CD4-positive, alpha-beta T cell (primary cell): ENCODE measurements at regions not wholly inside any gene's neighbourhood (a gene's known extent, or its start where the extent isn't known, plus 50 kb on each side); places are given as distances from the start of the nearest gene placed in this dataset.

Experiments used
- ATAC-seq: fragments of 200-7000 bp; cut with Tn5 transposase; one replicate; pipeline ENCODE4 v1.10.0; 2022; ENCODE audit warnings: mild to moderate bottlenecking; ENCODE audit not compliant: poor library complexity
- CTCF ChIA-PET: fragments of 350-600 bp; sonication (Branson Sonifier 250); formaldehyde crosslinking; loops from one replicate; lab custom pipeline; 2021; ENCODE audit warnings: antibody characterized with exemption, inconsistent platforms; lab: Charles Lee
- POLR2A ChIA-PET: fragments of 350-600 bp; sonication (Branson Sonifier 250); formaldehyde crosslinking; loops from one replicate; lab custom pipeline; 2021; ENCODE audit warnings: antibody characterized with exemption, inconsistent platforms; lab: Charles Lee
- DNase-seq, 14 experiments: peaks; one replicate each; pipeline ENCODE4 v3.0.0-alpha.2; 2013 to 2020; ENCODE audit warnings: mixed read lengths in 2 of 14
- H3K27ac ChIP-seq, 2 donors: one replicate each; pipeline versions ENCODE4 v1.5.1 to v1.7.0; 2013; ENCODE audit warnings: low read length in 2 of 2, low read depth in 1 of 2, mild to moderate bottlenecking in 1 of 2
- H3K27me3 ChIP-seq, 2 experiments: 1 replicate in 1 of 2; 2 replicates in 1 of 2; pipeline versions ENCODE4 v1.6.1 to v1.7.0; 2013; ENCODE audit warnings: low read length in 2 of 2, control low read depth in 1 of 2, mild to moderate bottlenecking in 1 of 2, moderate library complexity in 1 of 2; ENCODE audit not compliant: insufficient read depth in 2 of 2, control insufficient read depth in 1 of 2
- H3K36me3 ChIP-seq: one replicate; pipeline ENCODE4 v1.6.1; 2013; ENCODE audit warnings: low read length, control low read depth; ENCODE audit not compliant: insufficient read depth
- H3K4me1 ChIP-seq: one replicate; pipeline ENCODE4 v1.6.1; 2013; ENCODE audit warnings: low read length, control low read depth; ENCODE audit not compliant: insufficient read depth
- H3K4me3 ChIP-seq: one replicate; pipeline ENCODE4 v1.5.1; 2013; ENCODE audit warnings: mild to moderate bottlenecking, low read length, moderate library complexity
- H3K9me3 ChIP-seq, 2 experiments: 1 replicate in 1 of 2; 2 replicates in 1 of 2; pipeline versions ENCODE4 v1.6.1 to v1.7.0; 2013; ENCODE audit warnings: low read length in 2 of 2, mild to moderate bottlenecking in 2 of 2, control low read depth in 1 of 2, moderate library complexity in 1 of 2; ENCODE audit not compliant: control insufficient read depth in 1 of 2, insufficient read depth in 1 of 2
- H3K27ac Mint-ChIP-seq: one replicate; pipeline ENCODE4 v1.8.0; 2020; ENCODE audit warnings: mixed read lengths
- H3K27me3 Mint-ChIP-seq: one replicate; pipeline ENCODE4 v1.8.0; 2021; ENCODE audit warnings: mixed read lengths
- H3K36me3 Mint-ChIP-seq: one replicate; pipeline ENCODE4 v1.8.0; 2021; ENCODE audit warnings: low read depth, mixed read lengths
- H3K4me1 Mint-ChIP-seq: one replicate; pipeline ENCODE4 v1.8.0; 2021; ENCODE audit warnings: low read depth, mixed read lengths
- H3K4me3 Mint-ChIP-seq: one replicate; pipeline ENCODE4 v1.8.0; 2020; ENCODE audit warnings: mild to moderate bottlenecking, mixed read lengths
- H3K9me3 Mint-ChIP-seq: one replicate; pipeline ENCODE4 v1.8.0; 2020; ENCODE audit warnings: mixed read lengths
- intact Hi-C, 2 experiments: fragments of 100-400 bp; cut with DNase I in 1 of 2; cut with micrococcal nuclease in 1 of 2; formaldehyde crosslinking; loops; one replicate each; pipeline versions ENCODE4 v1.15.1 to v1.9.0; 2023 to 2025; cut with DNase I, micrococcal nuclease
- TF ChIP-seq, protein P1 (sequence below): fragments of 200-600 bp; IDR thresholded peaks from one replicate; pipeline ENCODE4 v1.8.0; 2022; ENCODE audit warnings: antibody characterized with exemption, mild to moderate bottlenecking

DNA sequence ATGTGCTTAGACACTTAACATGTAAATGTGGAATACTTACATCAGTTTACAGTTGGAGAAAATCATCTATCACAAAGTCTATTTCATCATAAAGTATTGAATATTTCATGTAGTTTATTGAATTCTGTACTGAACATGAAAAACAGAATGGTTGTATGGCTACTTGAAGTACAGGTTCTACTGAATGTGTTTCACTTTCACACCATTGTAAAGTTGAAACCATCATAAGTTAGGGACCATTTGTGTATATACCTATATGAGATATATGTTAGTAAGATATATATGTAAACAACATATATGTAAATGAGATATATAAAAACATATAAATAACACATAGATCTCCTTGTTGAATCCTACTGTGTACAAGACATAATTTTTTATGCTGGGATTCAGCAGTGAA lies 63.0 kb upstream of the TAF11L2 start:
- ATAC-seq (no peak), DNase-seq (no peak)
- intact Hi-C loops, result no loop called here
- TF ChIP-seq, protein P1, sequence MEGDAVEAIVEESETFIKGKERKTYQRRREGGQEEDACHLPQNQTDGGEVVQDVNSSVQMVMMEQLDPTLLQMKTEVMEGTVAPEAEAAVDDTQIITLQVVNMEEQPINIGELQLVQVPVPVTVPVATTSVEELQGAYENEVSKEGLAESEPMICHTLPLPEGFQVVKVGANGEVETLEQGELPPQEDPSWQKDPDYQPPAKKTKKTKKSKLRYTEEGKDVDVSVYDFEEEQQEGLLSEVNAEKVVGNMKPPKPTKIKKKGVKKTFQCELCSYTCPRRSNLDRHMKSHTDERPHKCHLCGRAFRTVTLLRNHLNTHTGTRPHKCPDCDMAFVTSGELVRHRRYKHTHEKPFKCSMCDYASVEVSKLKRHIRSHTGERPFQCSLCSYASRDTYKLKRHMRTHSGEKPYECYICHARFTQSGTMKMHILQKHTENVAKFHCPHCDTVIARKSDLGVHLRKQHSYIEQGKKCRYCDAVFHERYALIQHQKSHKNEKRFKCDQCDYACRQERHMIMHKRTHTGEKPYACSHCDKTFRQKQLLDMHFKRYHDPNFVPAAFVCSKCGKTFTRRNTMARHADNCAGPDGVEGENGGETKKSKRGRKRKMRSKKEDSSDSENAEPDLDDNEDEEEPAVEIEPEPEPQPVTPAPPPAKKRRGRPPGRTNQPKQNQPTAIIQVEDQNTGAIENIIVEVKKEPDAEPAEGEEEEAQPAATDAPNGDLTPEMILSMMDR, result no peak
- no peak overlapping the region for H3K4me3 ChIP-seq
- Mint-ChIP-seq H3K36me3 (no peaks in the 10 kb centered on the region), H3K27me3 (no peaks in the 10 kb centered on the region), H3K4me3 (no peak overlapping the region), H3K27ac (no peak overlapping the region), H3K4me1 (no peaks in the 10 kb centered on the region), H3K9me3 (peaks cover 6% of the 10 kb centered on the region)
- H3K27me3 ChIP-seq, result no peaks in the 10 kb centered on the region
- H3K9me3 ChIP-seq, result peaks cover 0 to 10% of the 10 kb centered on the region in 2 experiments
- ChIA-PET CTCF (no interaction called here), POLR2A (no interaction called here)
- no peaks in the 10 kb centered on the region for H3K4me1 ChIP-seq
- no peaks in the 10 kb centered on the region for H3K36me3 ChIP-seq
- no peak overlapping the region for H3K27ac ChIP-seq

GRCh38 chr5:17436350-17436749 lies 61.7 kb upstream of the TAF11L2 start:
- no peaks in the 10 kb centered on the region for H3K36me3 ChIP-seq
- intact Hi-C loops, result no loop called here
- H3K27ac ChIP-seq, result no peak overlapping the region
- H3K4me3 ChIP-seq, result peak overlapping the region; percentile 3
- H3K4me1 ChIP-seq, result no peaks in the 10 kb centered on the region
- Mint-ChIP-seq H3K36me3 (no peaks in the 10 kb centered on the region), H3K4me3 (no peak overlapping the region), H3K27me3 (no peaks in the 10 kb centered on the region), H3K9me3 (peaks cover 10% of the 10 kb centered on the region), H3K4me1 (no peaks in the 10 kb centered on the region), H3K27ac (no peak overlapping the region)
- ChIA-PET CTCF (no interaction called here), POLR2A (no interaction called here)
- TF ChIP-seq, protein P1, result no peak
- DNase-seq (peak in 2 of 14 experiments; percentile 8 to 11), ATAC-seq (no peak)
- no peaks in the 10 kb centered on the region for H3K27me3 ChIP-seq
- H3K9me3 ChIP-seq, result peaks cover 0 to 4% of the 10 kb centered on the region in 2 experiments

DNA sequence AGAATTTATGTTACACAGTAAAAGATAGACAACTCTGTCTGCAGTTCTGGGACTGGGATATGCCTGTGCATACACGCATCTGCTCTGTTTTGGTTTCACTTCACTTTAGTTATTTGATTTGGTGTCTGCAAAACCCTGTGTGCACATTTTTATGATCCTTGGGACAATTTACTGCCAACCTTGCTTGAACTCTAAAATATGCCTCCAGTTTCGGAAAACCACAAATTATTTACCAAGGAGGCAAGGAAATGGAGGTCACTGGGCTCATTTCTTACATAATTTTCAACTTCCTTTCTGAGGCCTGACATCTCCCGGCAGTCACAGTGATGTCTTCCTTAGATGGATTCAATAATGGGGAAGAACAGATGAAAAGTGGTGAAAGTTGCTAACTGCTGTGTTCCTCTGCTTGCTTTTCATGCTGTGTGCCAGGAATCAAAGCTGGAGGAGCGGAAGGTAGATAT lies 61.2 kb upstream of the TAF11L2 start:
- Histone ChIP-seq H3K9me3 (peaks cover 0 to 4% of the 10 kb centered on the region in 2 experiments), H3K4me1 (no peaks in the 10 kb centered on the region), H3K36me3 (no peaks in the 10 kb centered on the region), H3K4me3 (peak overlapping the region; percentile 3), H3K27me3 (no peaks in the 10 kb centered on the region), H3K27ac (no peak overlapping the region)
- no peak overlapping the region for H3K27ac Mint-ChIP-seq
- CTCF ChIA-PET, result no interaction called here
- no peaks in the 10 kb centered on the region for H3K4me1 Mint-ChIP-seq
- H3K36me3 Mint-ChIP-seq, result no peaks in the 10 kb centered on the region
- POLR2A ChIA-PET, result no interaction called here
- ATAC-seq (no peak), DNase-seq (peak in 2 of 14 experiments; percentile 4 to 13)
- TF ChIP-seq, protein P1, result no peak
- no peak overlapping the region for H3K4me3 Mint-ChIP-seq
- intact Hi-C loops, result no loop called here
- peaks cover 10% of the 10 kb centered on the region for H3K9me3 Mint-ChIP-seq
- H3K27me3 Mint-ChIP-seq, result no peaks in the 10 kb centered on the region
